K562 (cell line): ENCODE measurements at regions not wholly inside any gene's neighbourhood (a gene's known extent, or its start where the extent isn't known, plus 50 kb on each side); places are given as distances from the start of the nearest gene placed in this dataset.

ENCODE experiments used
- ATAC-seq: fragments of 200-7000 bp; cut with Tn5 transposase; 3 replicates; pipeline ENCODE4 v1.9.1; 2020; ENCODE audit warnings: moderate library complexity
- BruUV-seq: library from RNA; stranded (reverse); fragments of 400-500 nt; replicated peaks from 2 replicates; lab custom pipeline; 2021; lab: Mats Ljungman, UMichigan
- CTCF ChIA-PET: fragments of 300-600 bp; formaldehyde crosslinking; extraction: SDS; loops from one replicate; lab custom pipeline; 2021; ENCODE audit warnings: low intra/inter-chr PET ratio; lab: Yijun Ruan, JAX
- POLR2A ChIA-PET: fragments of 300-600, 350-650 bp; sonication (Branson Sonifier 250); formaldehyde crosslinking; extraction: SDS; loops from one replicate; lab custom pipeline; 2021; ENCODE audit warnings: antibody characterized with exemption, inconsistent platforms; lab: Yijun Ruan, JAX
- DNase-seq, 4 experiments: peaks; one replicate each; pipeline versions ENCODE4 v3.0.0 to v3.0.0-alpha.2; 2011 to 2018; ENCODE audit warnings: low spot score in 3 of 4, mixed read lengths in 3 of 4; ENCODE audit errors: extremely low read depth in 1 of 4
- FAIRE-seq: peaks from 2 replicates; lab custom pipeline; 2011; peaks lifted over from hg19 to GRCh38; lab: Jason Lieb, UNC
- H2AFZ ChIP-seq: 2 replicates; pipeline ENCODE4 v1.6.0; 2011; ENCODE audit warnings: low read depth, low read length, control low read depth, inconsistent platforms
- H3K27ac ChIP-seq: fragments of 200-600 bp; 3 replicates; pipeline ENCODE4 v1.8.0; 2011; ENCODE audit warnings: low read depth, mild to moderate bottlenecking, control low read depth, inconsistent platforms, low read length, moderate library complexity, mixed read lengths; ENCODE audit errors: extremely low read depth
- H3K27me3 ChIP-seq, 2 experiments: fragments of 300-600 bp in 1 of 2; 2 replicates in 1 of 2; 3 replicates in 1 of 2; pipeline versions ENCODE4 v1.6.0 to v1.8.0; 2011; ENCODE audit warnings: inconsistent platforms in 2 of 2, low read length in 2 of 2, mild to moderate bottlenecking in 1 of 2, mixed read lengths in 1 of 2, moderate library complexity in 1 of 2; ENCODE audit not compliant: control insufficient read depth in 2 of 2, insufficient read depth in 2 of 2
- H3K36me3 ChIP-seq: fragments of 300-600 bp; 3 replicates; pipeline ENCODE4 v1.8.0; 2011; ENCODE audit warnings: mild to moderate bottlenecking, low read length, inconsistent platforms; ENCODE audit not compliant: control insufficient read depth, insufficient read depth
- H3K4me1 ChIP-seq, 2 experiments: fragments of 200-600 bp in 1 of 2; replicated peaks in 1 of 2; 2 replicates in 1 of 2; 3 replicates in 1 of 2; pipeline versions ENCODE4 v1.5.1 to v1.8.0; 2011; ENCODE audit warnings: inconsistent platforms in 2 of 2, low read length in 2 of 2, mild to moderate bottlenecking in 1 of 2, mixed read lengths in 1 of 2, moderate library complexity in 1 of 2; ENCODE audit not compliant: control insufficient read depth in 2 of 2, insufficient read depth in 2 of 2
- H3K4me2 ChIP-seq: 2 replicates; pipeline ENCODE4 v1.6.1; 2011; ENCODE audit warnings: low read length, control low read depth, inconsistent platforms, mixed read lengths; ENCODE audit not compliant: insufficient read depth
- H3K4me3 ChIP-seq: fragments of 200-600 bp; sonication (generic), shearing (Covaris generic); 2 replicates; pipeline ENCODE4 v1.5.1; 2016; ENCODE audit warnings: control low read depth, inconsistent platforms
- H3K79me2 ChIP-seq: fragments of 200-600 bp; 3 replicates; pipeline ENCODE4 v1.8.0; 2011; ENCODE audit warnings: low read length, inconsistent platforms; ENCODE audit not compliant: control insufficient read depth, insufficient read depth
- H3K9ac ChIP-seq, 2 experiments: 2 replicates each; pipeline versions ENCODE4 v1.6.0 to v1.6.1; 2011; ENCODE audit warnings: low read depth in 2 of 2, low read length in 2 of 2, control low read depth in 1 of 2, inconsistent platforms in 1 of 2, mild to moderate bottlenecking in 1 of 2, mixed read lengths in 1 of 2; ENCODE audit not compliant: insufficient read depth in 1 of 2
- H3K9me1 ChIP-seq: one replicate; pipeline ENCODE4 v1.6.0; 2011; ENCODE audit warnings: inconsistent platforms, mild to moderate bottlenecking, low read length, moderate library complexity; ENCODE audit not compliant: control insufficient read depth, insufficient read depth
- H3K9me3 ChIP-seq: replicated peaks from 2 replicates; pipeline ENCODE4 v1.5.1; 2011; ENCODE audit warnings: low read depth, low read length, inconsistent platforms; ENCODE audit not compliant: control insufficient read depth, insufficient read depth
- H4K20me1 ChIP-seq: replicated peaks from 2 replicates; pipeline ENCODE4 v1.6.1; 2011; ENCODE audit warnings: low read length, inconsistent platforms, mixed read lengths; ENCODE audit not compliant: control insufficient read depth, insufficient read depth
- HDAC3 ChIP-seq: fragments of 450-650 bp; IDR thresholded peaks from 2 replicates; pipeline ENCODE4 v1.6.1; 2018; ENCODE audit warnings: borderline replicate concordance, mild to moderate bottlenecking, moderate library complexity; ENCODE audit not compliant: partially characterized antibody
- PHF8 ChIP-seq: fragments of 200-600 bp; sonication (generic); IDR thresholded peaks from 2 replicates; pipeline ENCODE4 v1.6.1; 2012; ENCODE audit warnings: mixed run types, mild to moderate bottlenecking, inconsistent platforms, low read length, moderate library complexity, borderline replicate concordance
- ZEB2 ChIP-seq: fragments of 450-650 bp; IDR thresholded peaks from 2 replicates; pipeline ENCODE4 v1.6.1; 2016
- WGBS: fragments of 100-300 bp; shearing (Covaris generic); methylation state at CpG from one replicate; pipeline ENCODE4 v1.1.6; 2016; ENCODE audit warnings: low coverage, mixed read lengths; ENCODE audit not compliant: insufficient coverage; ENCODE audit errors: missing lambda C conversion rate; 5-methylcytosine and 5-hydroxymethylcytosine counted together
- in situ Hi-C: fragments of 300-500 bp; cut with MboI; formaldehyde crosslinking; loops from 4 replicates; pipeline ENCODE4 v1.15.0; 2018; ENCODE audit warnings: inconsistent platforms, mixed read lengths
- intact Hi-C: fragments of 100-400 bp; cut with micrococcal nuclease; formaldehyde crosslinking; loops from 2 replicates; pipeline ENCODE4 v1.14.2; 2022
- TF ChIP-seq, protein P1 (sequence below): sonication (generic); formaldehyde crosslinking; IDR thresholded peaks from 2 replicates; pipeline ENCODE4 v1.8.0; 2022; ENCODE audit warnings: mild to moderate bottlenecking, missing genetic modification reagents

DNA sequence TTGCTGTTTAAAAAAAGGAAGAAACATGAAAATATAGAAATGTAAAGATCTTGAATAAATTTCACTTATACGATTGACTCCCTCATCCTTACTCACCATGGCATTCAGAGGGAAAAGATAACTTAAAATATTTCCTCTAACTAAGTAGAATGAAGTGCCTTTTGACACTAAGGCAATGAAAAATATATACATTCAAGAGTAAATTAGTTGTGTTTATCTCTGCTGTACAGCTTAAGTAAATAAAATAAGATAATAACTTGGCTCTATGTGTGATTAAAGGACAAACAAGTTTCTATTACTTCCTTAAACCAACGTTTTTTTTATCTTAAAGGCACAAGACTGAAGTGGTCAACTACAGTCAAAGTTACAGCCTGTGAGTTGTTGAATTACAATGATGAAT, 142.3 kb upstream of the LRRTM4 start:
- Histone ChIP-seq H3K9me1 (no peaks in the 10 kb centered on the region), H3K4me2 (no peak overlapping the region), H3K79me2 (no peaks in the 10 kb centered on the region), H3K4me3 (no peak overlapping the region), H3K4me1 (no peaks in the 10 kb centered on the region), H3K36me3 (no peaks in the 10 kb centered on the region), H2AFZ (no peak overlapping the region), H4K20me1 (no peaks in the 10 kb centered on the region), H3K9ac (no peak overlapping the region), H3K27me3 (no peaks in the 10 kb centered on the region), H3K27ac (no peak overlapping the region), H3K9me3 (no peaks in the 10 kb centered on the region)
- CTCF ChIA-PET: no interaction called here
- WGBS: 0% methylated on average over 2 of the region's 2 CpGs
- BruUV-seq: no TSS peak
- FAIRE-seq (no peak), ATAC-seq (no peak), DNase-seq (no peak)
- in situ Hi-C loops (no loop called here), intact Hi-C loops (no loop called here)
- TF ChIP-seq PHF8 (no peak), ZEB2 (no peak), HDAC3 (no peak)
- TF ChIP-seq, protein P1, sequence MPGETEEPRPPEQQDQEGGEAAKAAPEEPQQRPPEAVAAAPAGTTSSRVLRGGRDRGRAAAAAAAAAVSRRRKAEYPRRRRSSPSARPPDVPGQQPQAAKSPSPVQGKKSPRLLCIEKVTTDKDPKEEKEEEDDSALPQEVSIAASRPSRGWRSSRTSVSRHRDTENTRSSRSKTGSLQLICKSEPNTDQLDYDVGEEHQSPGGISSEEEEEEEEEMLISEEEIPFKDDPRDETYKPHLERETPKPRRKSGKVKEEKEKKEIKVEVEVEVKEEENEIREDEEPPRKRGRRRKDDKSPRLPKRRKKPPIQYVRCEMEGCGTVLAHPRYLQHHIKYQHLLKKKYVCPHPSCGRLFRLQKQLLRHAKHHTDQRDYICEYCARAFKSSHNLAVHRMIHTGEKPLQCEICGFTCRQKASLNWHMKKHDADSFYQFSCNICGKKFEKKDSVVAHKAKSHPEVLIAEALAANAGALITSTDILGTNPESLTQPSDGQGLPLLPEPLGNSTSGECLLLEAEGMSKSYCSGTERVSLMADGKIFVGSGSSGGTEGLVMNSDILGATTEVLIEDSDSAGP (CRISPR knock-in tag): no peak
- POLR2A ChIA-PET: no interaction called here
